ENCODE measurements at regions not wholly inside any gene's neighbourhood (a gene's known extent, or its start where the extent isn't known, plus 50 kb on each side); places are given as distances from the start of the nearest gene placed in this dataset.

GRCh38 chr16:52709306-52709705, 162.4 kb upstream of the TOX3 start:
- H3K4me1 ChIP-seq (replicated peaks; ENCODE audit: insufficient read depth) = no peaks in the 10 kb centered on the region
- CTCF ChIA-PET = no interaction called here
- no peak overlapping the region for H3K4me2 ChIP-seq
- no peaks in the 10 kb centered on the region for H3K36me3 ChIP-seq (ENCODE audit: low read depth)
- H3F3A ChIP-seq (ENCODE audit: insufficient read depth, low read depth) = no peaks in the 10 kb centered on the region
- peaks cover 21% of the 10 kb centered on the region; the same call in 1 of the 2 replicates for H3K27me3 ChIP-seq (ENCODE audit: insufficient read depth, low read depth)
- no peak overlapping the region for H2AFZ ChIP-seq
- no peak overlapping the region for H3K4me3 ChIP-seq
- H3K27ac ChIP-seq = no peak overlapping the region
- no peaks in the 10 kb centered on the region for H3K9me2 ChIP-seq (ENCODE audit: insufficient read depth)
- POLR2A ChIA-PET (ENCODE audit: unreplicated experiment) = no interaction called here
- TF ChIP-seq EZH2 (IDR thresholded peaks at IDR 0.05; ENCODE audit: low read depth) (no peak), CTCF (conservative IDR thresholded peaks at IDR 0.05) (no peak)
- no peaks in the 10 kb centered on the region for H3K9me3 ChIP-seq (ENCODE audit: insufficient read depth, low read depth)
- BruUV-seq (replicated peaks) = no TSS peak
- H4K20me1 ChIP-seq (ENCODE audit: insufficient read depth) = no peaks in the 10 kb centered on the region
- DNase-seq = no peak
- intact Hi-C loops (cut with micrococcal nuclease; ENCODE audit: unreplicated experiment) = no loop called here
- H3K79me2 ChIP-seq (ENCODE audit: low read depth) = no peaks in the 10 kb centered on the region

- no peaks in the 10 kb centered on the region for H4K20me1 ChIP-seq (ENCODE audit: insufficient read depth)
- POLR2A ChIA-PET (ENCODE audit: unreplicated experiment) = no interaction called here
Measured at GRCh38 chr16:52708476-52708875, 161.5 kb upstream of the TOX3 start.

GRCh38 chr16:52707676-52708337, 160.9 kb upstream of the TOX3 start:
- Histone ChIP-seq H3K27ac (no peak overlapping the region), H4K20me1 (ENCODE audit: insufficient read depth) (no peaks in the 10 kb centered on the region), H3K4me1 (replicated peaks; ENCODE audit: insufficient read depth) (no peaks in the 10 kb centered on the region), H3K27me3 (ENCODE audit: insufficient read depth, low read depth) (peaks cover 8% of the 10 kb centered on the region; the same call in 1 of the 2 replicates), H3K4me2 (no peak overlapping the region), H3K79me2 (ENCODE audit: low read depth) (no peaks in the 10 kb centered on the region), H3F3A (ENCODE audit: insufficient read depth, low read depth) (no peaks in the 10 kb centered on the region), H3K9me2 (ENCODE audit: insufficient read depth) (no peaks in the 10 kb centered on the region), H3K9me3 (ENCODE audit: insufficient read depth, low read depth) (no peaks in the 10 kb centered on the region), H3K36me3 (ENCODE audit: low read depth) (no peaks in the 10 kb centered on the region), H2AFZ (no peak overlapping the region), H3K4me3 (no peak overlapping the region)
- CTCF ChIA-PET = no interaction called here
- no peak for DNase-seq
- TF ChIP-seq CTCF (conservative IDR thresholded peaks at IDR 0.05) (no peak), EZH2 (IDR thresholded peaks at IDR 0.05; ENCODE audit: low read depth) (no peak)
- intact Hi-C loops (cut with micrococcal nuclease; ENCODE audit: unreplicated experiment) = no loop called here
- BruUV-seq (replicated peaks) = no TSS peak
- POLR2A ChIA-PET (ENCODE audit: unreplicated experiment) = no interaction called here

More at GRCh38 chr16:52708476-52708875, 161.5 kb upstream of the TOX3 start:
- no peak overlapping the region for H3K4me3 ChIP-seq
- intact Hi-C loops (cut with micrococcal nuclease; ENCODE audit: unreplicated experiment) = no loop called here
- CTCF ChIA-PET = no interaction called here
- H2AFZ ChIP-seq = no peak overlapping the region
- BruUV-seq (replicated peaks) = no TSS peak
- TF ChIP-seq CTCF (conservative IDR thresholded peaks at IDR 0.05) (no peak), EZH2 (IDR thresholded peaks at IDR 0.05; ENCODE audit: low read depth) (no peak)
- no peak overlapping the region for H3K4me2 ChIP-seq
- H3F3A ChIP-seq (ENCODE audit: insufficient read depth, low read depth) = no peaks in the 10 kb centered on the region
- DNase-seq = no peak
- no peaks in the 10 kb centered on the region for H3K36me3 ChIP-seq (ENCODE audit: low read depth)
- H3K79me2 ChIP-seq (ENCODE audit: low read depth) = no peaks in the 10 kb centered on the region
- no peaks in the 10 kb centered on the region for H3K4me1 ChIP-seq (replicated peaks; ENCODE audit: insufficient read depth)
- H3K9me2 ChIP-seq (ENCODE audit: insufficient read depth) = no peaks in the 10 kb centered on the region
- no peaks in the 10 kb centered on the region for H3K9me3 ChIP-seq (ENCODE audit: insufficient read depth, low read depth)
- H3K27me3 ChIP-seq (ENCODE audit: insufficient read depth, low read depth) = peaks cover 15% of the 10 kb centered on the region; the same call in 1 of the 2 replicates
- no peak overlapping the region for H3K27ac ChIP-seq

Measured in PC-9 (cell line).